PFSK-1 (cell line): ENCODE measurements at regions not wholly inside any gene's neighbourhood (a gene's known extent, or its start where the extent isn't known, plus 50 kb on each side); places are given as distances from the start of the nearest gene placed in this dataset.

Experiments used
- POLR2AphosphoS5 ChIP-seq: IDR thresholded peaks from 2 replicates; pipeline ENCODE4 v1.6.1; 2012; ENCODE audit warnings: low read depth, mild to moderate bottlenecking, control low read depth, low read length, moderate library complexity
- REST ChIP-seq, 2 experiments: IDR thresholded peaks; 2 replicates each; pipeline versions ENCODE4 v1.6.1 to v1.8.0; 2011 to 2012; ENCODE audit warnings: low read depth in 2 of 2, low read length in 2 of 2, control low read depth in 1 of 2, inconsistent platforms in 1 of 2, mild to moderate bottlenecking in 1 of 2, moderate library complexity in 1 of 2; ENCODE audit not compliant: insufficient read depth in 1 of 2
- SIN3A ChIP-seq: IDR thresholded peaks from 2 replicates; pipeline ENCODE4 v1.6.1; 2012; ENCODE audit warnings: mild to moderate bottlenecking, low read length, moderate library complexity, borderline replicate concordance; ENCODE audit not compliant: insufficient read depth
- TAF1 ChIP-seq: IDR thresholded peaks from 2 replicates; pipeline ENCODE4 v1.6.1; 2012; ENCODE audit warnings: low read length, control low read depth, borderline replicate concordance; ENCODE audit not compliant: insufficient read depth

GRCh38 chr1:112044745-112045144 is 55.3 kb upstream of the KCND3 start:
- TF ChIP-seq SIN3A: no peak
- TF ChIP-seq POLR2AphosphoS5: no peak
- no peak for TF ChIP-seq REST (IDR thresholded peaks at IDR 0.05; ENCODE audit: insufficient read depth in 1 of 2, low read depth in 2 of 2, low read length in 2 of 2)
- TF ChIP-seq TAF1: no peak
